ENCODE measurements at regions not wholly inside any gene's neighbourhood (a gene's known extent, or its start where the extent isn't known, plus 50 kb on each side); places are given as distances from the start of the nearest gene placed in this dataset.

DNA sequence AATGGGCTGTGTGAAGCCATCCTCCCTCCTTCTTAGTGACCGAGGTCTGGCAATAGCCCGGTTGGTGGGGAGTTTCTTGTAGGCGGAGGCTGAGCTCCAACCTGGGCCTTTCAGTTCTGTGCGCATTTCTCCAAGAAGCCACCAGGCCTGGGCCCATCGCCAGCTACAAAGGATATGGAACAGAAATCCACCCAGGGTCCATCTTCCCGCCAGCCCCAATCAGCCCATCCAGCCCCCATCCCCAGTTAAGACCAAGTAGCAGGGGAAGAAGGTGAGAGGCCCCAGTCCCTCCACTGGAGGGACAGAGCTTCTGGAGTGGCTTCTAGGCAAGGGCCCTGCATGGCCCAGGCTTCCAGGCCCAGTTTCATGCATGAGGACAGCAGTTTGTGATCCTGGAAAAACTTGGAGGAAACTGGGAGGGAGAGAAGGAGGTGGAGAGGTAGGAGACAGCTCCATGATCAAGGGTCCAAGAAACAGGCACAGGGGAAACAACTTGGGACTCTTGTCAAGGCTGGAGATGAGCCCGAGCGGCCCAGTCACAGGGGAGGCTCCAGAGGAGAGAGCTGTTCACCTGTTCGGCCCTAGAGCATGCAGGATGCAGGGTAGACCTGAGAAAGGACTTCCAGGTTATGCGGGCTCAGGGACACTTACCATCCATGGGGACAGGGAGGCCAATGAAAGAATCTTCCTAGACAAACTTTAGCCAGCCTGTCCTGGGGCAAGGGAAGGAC lies 261.2 kb downstream of the PTPRU start:
- DNase-seq (ENCODE audit: low read depth in 2 of 2, low spot score in 1 of 2), result no peak

DNA sequence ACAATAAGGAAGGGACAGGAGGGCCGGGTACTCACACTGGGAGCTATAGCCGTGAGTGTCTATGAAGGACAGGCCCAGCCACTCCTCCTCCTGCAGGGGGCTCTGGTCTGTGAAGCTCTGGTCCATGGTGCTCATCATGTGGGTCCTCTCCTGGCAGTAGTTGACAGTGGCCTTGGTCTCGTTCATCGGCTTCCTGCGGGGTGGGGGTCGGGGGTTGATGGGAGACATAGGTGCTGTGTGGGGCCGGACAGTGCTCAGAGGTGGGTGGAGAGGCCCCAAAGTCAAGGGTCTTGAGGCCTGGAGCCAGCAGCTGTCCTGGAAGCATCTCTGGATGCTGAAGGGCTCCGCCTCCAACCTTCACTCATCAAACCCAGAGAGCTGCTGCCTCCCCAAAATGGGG lies 260.4 kb downstream of the PTPRU start:
- DNase-seq (ENCODE audit: low read depth in 2 of 2, low spot score in 1 of 2), result no peak

DNA sequence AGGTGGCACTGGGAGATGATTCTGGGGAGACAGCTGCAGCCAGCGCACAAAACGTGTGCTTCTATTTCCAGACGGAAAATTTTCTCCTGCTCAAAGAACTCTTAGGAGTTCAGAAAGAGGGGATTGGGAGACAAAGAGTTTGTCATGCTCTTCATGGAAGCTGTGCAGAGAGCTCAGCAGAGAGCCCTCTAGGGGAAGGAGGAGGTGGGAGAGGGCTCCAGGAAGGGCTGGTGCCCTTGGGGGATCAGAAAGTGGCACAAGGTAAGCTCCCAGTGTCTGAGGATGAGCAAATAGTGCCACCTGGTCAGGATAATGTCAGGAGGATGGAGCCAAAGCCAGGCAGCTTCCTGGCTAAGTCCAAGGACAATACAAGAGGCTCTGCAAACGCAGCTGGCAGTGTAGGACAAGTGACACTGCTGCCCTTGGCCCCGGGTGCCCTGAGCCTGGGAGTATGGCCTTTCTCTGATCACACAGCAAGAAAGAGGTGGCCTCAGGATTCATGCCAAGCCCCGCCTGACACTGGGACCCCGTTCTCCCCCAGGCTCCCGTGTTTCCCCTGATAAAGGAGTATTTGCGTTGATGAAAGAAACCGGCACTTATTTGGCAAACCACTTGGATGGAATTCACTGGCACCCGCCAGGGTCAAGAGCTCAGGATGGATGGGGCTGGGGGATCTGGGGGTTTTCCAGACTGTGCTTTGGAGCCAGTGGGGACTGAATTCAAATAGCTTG lies 254.0 kb downstream of the PTPRU start:
- DNase-seq (ENCODE audit: low read depth in 2 of 2, low spot score in 1 of 2), result no peak

DNA sequence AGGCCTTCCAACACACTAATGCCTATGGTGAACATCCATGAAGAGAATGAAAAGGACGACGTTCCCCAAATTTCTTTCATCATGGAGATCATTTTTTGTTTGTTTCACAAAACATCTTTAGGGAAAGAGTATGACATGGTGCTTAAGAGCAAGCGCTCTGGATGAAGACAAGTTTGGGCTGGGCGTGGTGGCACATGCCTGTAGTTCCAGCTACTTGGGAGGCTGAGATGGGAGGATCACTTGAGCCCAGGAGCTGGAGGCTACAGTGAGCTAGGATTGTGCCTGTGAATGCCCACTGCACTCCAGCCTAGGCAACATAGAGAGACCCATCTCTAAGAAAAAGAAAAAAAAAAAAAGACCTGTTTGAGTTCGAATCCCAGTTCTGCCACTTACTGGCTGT lies 253.1 kb downstream of the PTPRU start:
- no peak for DNase-seq (ENCODE audit: low read depth in 2 of 2, low spot score in 1 of 2)

- DNase-seq (ENCODE audit: low read depth in 2 of 2, low spot score in 1 of 2), result no peak
These were observed 252.5 kb downstream of the PTPRU start for GRCh38 chr1:29488794-29489311.

DNA sequence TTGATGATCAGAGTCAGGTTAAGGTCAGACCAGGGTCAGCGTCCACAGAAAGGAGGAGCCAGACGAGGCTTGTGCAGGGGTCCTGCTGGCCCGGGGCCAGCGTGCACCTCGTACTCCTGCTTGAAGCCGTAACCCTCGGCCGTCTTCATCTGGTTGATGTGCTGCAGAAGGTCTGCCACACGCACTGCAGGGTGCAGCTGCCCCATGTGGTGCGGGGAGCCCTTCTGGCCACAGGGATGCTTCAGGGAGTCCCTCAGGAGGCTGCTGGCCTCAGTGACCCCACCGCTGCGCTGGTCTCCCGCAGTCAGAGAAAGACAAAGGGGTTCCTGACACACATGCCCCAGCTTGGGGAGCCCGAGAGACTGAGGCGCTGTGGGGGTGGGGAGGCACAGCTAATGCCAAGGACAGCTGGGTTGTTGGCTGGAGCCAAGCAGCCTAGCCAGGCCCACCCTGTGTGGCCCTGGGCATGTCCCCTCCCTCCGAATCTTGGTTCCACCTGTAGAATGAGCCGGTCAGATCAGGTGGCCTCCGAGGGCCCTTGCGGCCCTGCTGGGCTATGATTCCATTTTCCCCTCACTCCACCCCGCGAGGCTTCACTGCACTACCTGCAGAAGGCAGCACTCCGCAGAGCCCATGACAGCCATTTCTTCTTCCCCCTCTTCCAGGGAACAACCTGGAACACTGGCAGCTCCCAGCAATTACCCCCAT lies 251.9 kb downstream of the PTPRU start:
- no peak for DNase-seq (ENCODE audit: low read depth in 2 of 2, low spot score in 1 of 2)

- DNase-seq (ENCODE audit: low read depth in 2 of 2, low spot score in 1 of 2), result no peak
These were observed 251.0 kb downstream of the PTPRU start for GRCh38 chr1:29487291-29487690.

DNA sequence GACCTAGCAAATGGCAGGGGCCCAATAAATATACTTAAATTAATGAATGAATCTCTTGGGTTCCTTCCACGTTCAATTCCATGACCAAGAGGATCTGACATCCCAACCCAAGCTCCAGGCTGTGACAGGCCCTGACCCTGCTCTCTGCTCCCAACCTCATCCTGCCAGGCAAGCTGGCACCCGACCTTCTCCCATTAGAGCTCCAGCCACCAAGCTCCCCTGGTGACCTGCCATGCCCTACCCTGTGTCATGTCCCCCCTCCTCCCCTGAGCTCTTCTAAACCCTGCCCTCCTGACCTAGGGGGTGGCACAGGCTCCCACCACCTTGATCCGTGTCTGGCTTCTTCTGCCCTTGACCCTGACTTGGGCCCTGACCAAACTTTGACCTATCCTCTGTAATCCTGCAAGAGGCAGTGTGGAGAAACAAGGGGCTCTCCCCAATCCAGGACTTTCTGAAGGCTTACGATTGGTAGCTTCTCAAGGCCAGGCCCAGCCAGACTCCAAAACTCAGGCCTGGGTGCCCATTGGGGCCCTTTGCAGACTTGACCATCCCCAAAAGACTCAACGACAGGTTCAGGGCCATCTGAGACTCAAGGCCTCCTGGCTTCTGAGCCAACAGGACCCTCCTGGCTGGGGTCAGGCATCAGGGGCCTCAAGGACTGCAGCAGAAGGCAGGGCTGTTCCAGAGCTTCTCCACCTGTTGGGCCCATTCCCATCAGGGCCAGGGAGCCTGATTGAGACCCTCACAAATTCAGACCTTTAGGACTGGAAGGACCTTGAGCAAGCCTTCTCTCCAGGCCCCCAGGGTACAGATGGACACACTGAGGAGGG lies 249.0 kb downstream of the PTPRU start:
- no peak for DNase-seq (ENCODE audit: low read depth in 2 of 2, low spot score in 1 of 2)

- no peak for DNase-seq (ENCODE audit: low read depth in 2 of 2, low spot score in 1 of 2)
These were observed 246.7 kb downstream of the PTPRU start for GRCh38 chr1:29482991-29483390.

DNA sequence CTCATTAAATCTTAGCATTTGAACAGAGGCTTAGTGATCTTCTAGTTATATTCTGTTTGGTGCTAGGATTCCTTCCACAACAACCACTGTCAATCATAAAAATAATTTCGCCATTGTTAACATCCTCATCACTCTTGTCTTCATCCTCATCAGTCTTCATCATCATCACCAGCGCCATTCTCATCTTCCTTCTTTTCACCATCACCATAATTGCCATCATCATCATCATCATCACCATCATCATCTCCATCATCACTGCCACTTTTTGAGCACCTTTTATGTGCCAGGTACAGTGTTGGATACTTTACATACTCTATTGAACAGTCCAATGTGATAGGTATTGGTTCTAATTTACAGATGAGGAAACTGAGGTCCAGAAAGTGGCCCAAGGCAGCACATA lies 245.7 kb downstream of the PTPRU start:
- no peak for DNase-seq (ENCODE audit: low read depth in 2 of 2, low spot score in 1 of 2)

- no peak for DNase-seq (ENCODE audit: low read depth in 2 of 2, low spot score in 1 of 2)
These were observed 244.7 kb downstream of the PTPRU start for GRCh38 chr1:29481031-29481430.

- DNase-seq (ENCODE audit: low read depth in 2 of 2, low spot score in 1 of 2), result no peak
These were observed 242.6 kb downstream of the PTPRU start for GRCh38 chr1:29478879-29479278.

DNA sequence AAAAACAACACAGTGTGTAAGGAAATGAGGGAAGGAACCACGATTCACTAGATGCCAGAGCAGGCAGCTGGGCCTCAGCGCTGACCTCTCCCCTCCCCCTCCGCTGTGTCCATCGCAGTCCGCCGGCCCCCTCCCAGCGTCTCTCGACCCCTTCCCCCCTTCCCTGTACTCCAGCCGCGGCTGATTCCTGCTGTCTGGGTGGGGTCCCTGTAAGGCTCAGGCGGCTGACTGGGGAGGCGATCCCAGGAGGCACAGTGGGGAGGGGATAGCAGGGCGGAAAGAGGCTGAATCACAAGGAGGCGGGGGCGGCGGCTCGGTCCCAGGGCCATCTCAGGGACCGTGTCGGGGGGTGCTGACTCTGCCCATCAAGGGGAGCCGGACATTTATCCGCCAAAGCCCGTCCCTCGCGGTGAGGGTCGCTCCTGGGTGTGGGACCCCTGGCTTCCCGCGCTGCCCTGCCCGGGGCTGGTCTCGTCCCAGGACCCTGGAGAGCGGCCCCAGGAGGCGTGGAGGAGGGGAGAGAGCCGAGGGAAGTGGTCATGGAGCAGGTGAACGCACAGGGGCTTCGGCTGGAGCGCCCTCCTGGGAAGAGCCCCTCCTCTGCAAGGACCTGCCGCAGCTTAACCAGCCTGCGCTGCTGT lies 241.9 kb downstream of the PTPRU start:
- no peak for DNase-seq (ENCODE audit: low read depth in 2 of 2, low spot score in 1 of 2)

- no peak for DNase-seq (ENCODE audit: low read depth in 2 of 2, low spot score in 1 of 2)
These were observed 239.0 kb downstream of the PTPRU start for GRCh38 chr1:29475326-29475725.

DNA sequence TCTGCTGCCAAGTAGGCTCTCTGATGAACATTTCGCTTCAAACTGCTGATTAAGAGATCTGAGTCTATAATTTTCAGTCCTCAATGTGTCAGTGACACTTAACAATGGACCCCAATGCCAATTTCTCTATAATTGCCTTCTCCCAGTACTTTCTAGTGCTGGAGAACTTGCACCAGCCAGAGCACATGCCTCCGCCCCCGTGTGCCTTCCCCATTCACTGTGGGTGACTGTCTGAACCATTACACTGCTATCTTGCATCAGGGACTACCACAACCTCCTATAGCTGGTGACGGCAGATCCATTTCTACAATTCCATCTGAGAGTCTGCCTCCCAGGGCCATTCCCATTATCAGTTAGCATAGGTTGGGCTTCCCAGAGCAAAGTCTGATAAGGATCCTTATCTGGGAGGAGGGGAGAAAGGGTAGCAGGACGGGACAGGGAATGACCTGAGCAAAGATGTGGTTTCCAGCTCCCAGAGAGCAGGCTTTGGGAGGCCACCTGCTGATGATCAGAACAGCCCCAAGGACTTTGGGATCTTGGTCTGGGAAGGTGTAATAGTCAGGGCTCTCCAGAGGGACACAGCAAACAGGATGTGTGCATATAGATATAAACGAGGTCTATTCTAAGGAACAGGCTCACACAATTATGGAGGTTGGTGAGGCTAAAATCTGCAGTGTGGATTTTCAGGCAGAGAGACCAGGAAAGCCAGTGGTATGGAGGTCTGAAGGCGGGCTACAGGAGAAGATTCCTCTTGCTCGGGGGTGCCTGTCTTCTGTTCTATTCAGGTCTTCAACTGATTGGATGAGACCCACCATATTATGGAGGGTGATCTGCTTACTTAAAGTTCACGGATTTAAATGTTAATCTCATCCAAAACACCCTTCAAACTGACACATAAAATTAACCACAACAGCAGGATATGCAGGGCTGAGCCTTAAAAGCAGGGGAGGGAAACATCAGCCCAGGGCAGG lies 238.2 kb downstream of the PTPRU start:
- DNase-seq (ENCODE audit: low read depth in 2 of 2, low spot score in 1 of 2), result no peak

DNA sequence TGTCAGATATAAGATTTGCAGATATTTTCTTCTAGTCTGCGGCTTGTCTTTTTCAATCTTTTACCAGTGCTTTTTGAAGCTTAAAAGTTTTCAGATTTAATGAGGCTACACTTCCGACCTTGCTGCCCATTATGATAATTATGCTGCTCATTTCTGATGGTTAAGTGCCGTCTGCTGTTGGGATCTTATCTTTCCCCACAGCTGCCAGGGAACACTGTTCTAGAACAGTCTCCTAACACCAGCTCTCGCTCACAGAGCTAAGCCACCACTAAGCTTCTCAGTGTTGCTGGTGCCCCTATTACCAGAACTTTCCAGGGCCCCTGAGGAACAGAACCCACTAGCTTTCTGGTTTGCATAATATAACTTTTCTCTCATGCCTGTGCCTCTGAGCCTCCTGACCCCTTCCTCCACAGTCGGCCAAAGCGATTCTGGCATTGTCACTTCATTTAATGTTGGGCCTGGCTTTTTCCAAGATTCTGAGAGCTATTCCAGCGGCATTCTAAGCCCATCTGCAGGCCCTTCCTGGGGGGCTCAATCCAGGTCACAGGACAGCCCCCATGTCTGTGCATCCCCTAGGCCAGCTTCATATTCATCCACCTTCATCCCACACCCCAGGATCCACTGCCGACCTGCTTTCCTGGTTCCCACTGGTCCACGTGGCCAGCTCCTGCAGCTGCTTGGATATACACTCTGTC lies 237.0 kb downstream of the PTPRU start:
- no peak for DNase-seq (ENCODE audit: low read depth in 2 of 2, low spot score in 1 of 2)

- no peak for DNase-seq (ENCODE audit: low read depth in 2 of 2, low spot score in 1 of 2)
These were observed 235.4 kb downstream of the PTPRU start for GRCh38 chr1:29471487-29472313.

DNA sequence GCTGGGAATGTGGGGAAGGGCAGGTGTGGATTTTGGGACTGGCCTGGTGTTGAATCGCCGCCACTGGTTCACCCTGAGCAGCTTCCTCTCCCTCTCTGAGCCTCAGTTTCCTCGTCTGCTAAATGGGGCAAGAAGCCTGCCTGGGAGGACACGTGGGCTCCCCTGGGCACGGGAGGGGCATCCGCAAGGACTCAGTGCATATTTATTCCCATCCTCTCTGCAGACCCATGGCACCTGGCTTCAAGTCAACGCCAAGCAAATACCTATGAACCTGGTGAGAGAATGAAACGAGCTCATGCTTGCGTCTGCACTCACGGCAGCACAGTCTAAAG lies 234.4 kb downstream of the PTPRU start:
- no peak for DNase-seq (ENCODE audit: low read depth in 2 of 2, low spot score in 1 of 2)

Measured in stimulated activated CD8-positive, alpha-beta memory T cell treated with anti-CD3 and anti-CD28 coated beads, Interleukin-4, amount 100 ng/mL, for 1 hour (primary cell).